PC-9 (cell line): ENCODE measurements at regions not wholly inside any gene's neighbourhood (a gene's known extent, or its start where the extent isn't known, plus 50 kb on each side); places are given as distances from the start of the nearest gene placed in this dataset.

Experiments used
- BruUV-seq: library from RNA; stranded (reverse); fragments of 400-500 nt; replicated peaks from 2 replicates; lab custom pipeline; 2021; lab: Mats Ljungman, UMichigan
- CTCF ChIA-PET: fragments of 300-600 bp; sonication (Branson Sonifier 250); formaldehyde crosslinking; loops from one replicate; lab custom pipeline; 2022; ENCODE audit warnings: antibody characterized with exemption; lab: Charles Lee
- POLR2A ChIA-PET: fragments of 300-600 bp; sonication (Branson Sonifier 250); formaldehyde crosslinking; loops from one replicate; lab custom pipeline; 2022; ENCODE audit warnings: antibody characterized with exemption; ENCODE audit not compliant: unreplicated experiment; lab: Charles Lee
- DNase-seq, 2 experiments: peaks; one replicate each; pipeline versions ENCODE4 v3.0.0 to v3.0.0-alpha.2; 2015 to 2022; ENCODE audit warnings: mixed read lengths in 1 of 2
- H2AFZ ChIP-seq: fragments of 200-600 bp; sonication (generic); 2 replicates; pipeline ENCODE4 v1.8.1; 2017; ENCODE audit warnings: antibody characterized with exemption
- H3F3A ChIP-seq: fragments of 200-600 bp; sonication (generic); 2 replicates; pipeline ENCODE4 v1.8.1; 2017; ENCODE audit warnings: antibody characterized with exemption, mild to moderate bottlenecking, low read depth; ENCODE audit not compliant: insufficient read depth
- H3K27ac ChIP-seq: fragments of 200-600 bp; sonication (generic); 2 replicates; pipeline ENCODE4 v1.6.1; 2016; ENCODE audit warnings: mixed run types
- H3K27me3 ChIP-seq: fragments of 200-600 bp; sonication (generic); 2 replicates; pipeline ENCODE4 v1.6.1; 2016; ENCODE audit warnings: low read depth, mixed run types; ENCODE audit not compliant: insufficient read depth
- H3K36me3 ChIP-seq: fragments of 200-600 bp; sonication (generic); 2 replicates; pipeline ENCODE4 v1.6.1; 2016; ENCODE audit warnings: low read depth, mixed run types
- H3K4me1 ChIP-seq: fragments of 200-600 bp; sonication (generic); replicated peaks from 2 replicates; pipeline ENCODE4 v1.6.1; 2016; ENCODE audit warnings: mixed run types; ENCODE audit not compliant: insufficient read depth
- H3K4me2 ChIP-seq: fragments of 200-600 bp; sonication (generic); 2 replicates; pipeline ENCODE4 v1.6.1; 2017; ENCODE audit warnings: mixed run types
- H3K4me3 ChIP-seq: fragments of 200-600 bp; sonication (generic); 2 replicates; pipeline ENCODE4 v1.6.1; 2016; ENCODE audit warnings: mixed run types
- H3K79me2 ChIP-seq: fragments of 200-600 bp; sonication (generic); 2 replicates; pipeline ENCODE4 v1.6.1; 2017; ENCODE audit warnings: low read depth, mixed run types
- H3K9me2 ChIP-seq: fragments of 200-600 bp; sonication (generic); 2 replicates; pipeline ENCODE4 v1.8.1; 2017; ENCODE audit warnings: mild to moderate bottlenecking; ENCODE audit not compliant: insufficient read depth
- H3K9me3 ChIP-seq: fragments of 200-600 bp; sonication (generic); 2 replicates; pipeline ENCODE4 v1.8.1; 2016; ENCODE audit warnings: low read depth; ENCODE audit not compliant: insufficient read depth
- H4K20me1 ChIP-seq: fragments of 200-600 bp; sonication (generic); 2 replicates; pipeline ENCODE4 v1.8.1; 2017; ENCODE audit not compliant: insufficient read depth
- EZH2 ChIP-seq: fragments of 200-600 bp; sonication (generic); IDR thresholded peaks from 2 replicates; pipeline ENCODE4 v1.8.0; 2017; ENCODE audit warnings: antibody characterized with exemption, low read depth
- intact Hi-C: fragments of 100-400 bp; cut with micrococcal nuclease; formaldehyde crosslinking; loops from one replicate; pipeline ENCODE4 v1.10.0; 2022; ENCODE audit not compliant: unreplicated experiment
- TF ChIP-seq, protein P1 (sequence below): fragments of 200-600 bp; sonication (generic); conservative IDR thresholded peaks from 2 replicates; pipeline ENCODE4 v1.6.1; 2017; ENCODE audit warnings: mixed run types, antibody characterized with exemption, mild to moderate bottlenecking, moderate library complexity

DNA sequence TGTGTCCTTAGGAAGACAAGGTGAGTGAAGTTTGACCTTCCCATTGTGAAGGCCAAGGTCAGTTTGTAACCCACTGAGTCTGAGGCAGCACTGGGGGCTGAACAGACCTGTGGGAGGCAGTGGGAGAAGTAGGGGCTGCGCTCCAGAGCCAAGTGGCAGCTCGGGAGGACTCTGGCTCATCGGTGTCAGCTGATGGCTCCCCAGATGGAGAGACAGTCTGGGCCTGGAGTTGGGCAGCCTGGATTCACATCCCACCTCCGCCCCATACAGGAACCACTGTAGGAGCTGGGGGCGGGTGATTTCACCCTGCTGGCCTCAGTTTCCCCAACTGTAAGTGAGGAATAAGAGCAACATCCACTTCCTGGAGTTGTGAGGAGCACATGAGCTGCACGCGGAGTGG is 128.4 kb downstream of the FOXL1 start:
- intact Hi-C loops, result no loop called here
- CTCF ChIA-PET, result no interaction called here

GRCh38 chr16:86707171-86707570 is 128.8 kb downstream of the FOXL1 start:
- no peaks in the 10 kb centered on the region for H3K36me3 ChIP-seq
- no peak overlapping the region for H3K4me3 ChIP-seq
- intact Hi-C loops, result no loop called here
- H4K20me1 ChIP-seq, result no peaks in the 10 kb centered on the region
- H3K27ac ChIP-seq, result no peak overlapping the region
- H3K4me1 ChIP-seq, result no peaks in the 10 kb centered on the region
- H3K79me2 ChIP-seq, result no peaks in the 10 kb centered on the region
- CTCF ChIA-PET, result no interaction called here
- POLR2A ChIA-PET, result no interaction called here
- H2AFZ ChIP-seq, result no peak overlapping the region
- no peaks in the 10 kb centered on the region for H3K9me2 ChIP-seq
- H3K9me3 ChIP-seq, result no peaks in the 10 kb centered on the region
- no peak for TF ChIP-seq EZH2
- TF ChIP-seq, protein P1, sequence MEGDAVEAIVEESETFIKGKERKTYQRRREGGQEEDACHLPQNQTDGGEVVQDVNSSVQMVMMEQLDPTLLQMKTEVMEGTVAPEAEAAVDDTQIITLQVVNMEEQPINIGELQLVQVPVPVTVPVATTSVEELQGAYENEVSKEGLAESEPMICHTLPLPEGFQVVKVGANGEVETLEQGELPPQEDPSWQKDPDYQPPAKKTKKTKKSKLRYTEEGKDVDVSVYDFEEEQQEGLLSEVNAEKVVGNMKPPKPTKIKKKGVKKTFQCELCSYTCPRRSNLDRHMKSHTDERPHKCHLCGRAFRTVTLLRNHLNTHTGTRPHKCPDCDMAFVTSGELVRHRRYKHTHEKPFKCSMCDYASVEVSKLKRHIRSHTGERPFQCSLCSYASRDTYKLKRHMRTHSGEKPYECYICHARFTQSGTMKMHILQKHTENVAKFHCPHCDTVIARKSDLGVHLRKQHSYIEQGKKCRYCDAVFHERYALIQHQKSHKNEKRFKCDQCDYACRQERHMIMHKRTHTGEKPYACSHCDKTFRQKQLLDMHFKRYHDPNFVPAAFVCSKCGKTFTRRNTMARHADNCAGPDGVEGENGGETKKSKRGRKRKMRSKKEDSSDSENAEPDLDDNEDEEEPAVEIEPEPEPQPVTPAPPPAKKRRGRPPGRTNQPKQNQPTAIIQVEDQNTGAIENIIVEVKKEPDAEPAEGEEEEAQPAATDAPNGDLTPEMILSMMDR, result no peak
- no peaks in the 10 kb centered on the region for H3F3A ChIP-seq
- no peak overlapping the region for H3K4me2 ChIP-seq
- peaks cover 80% of the 10 kb centered on the region for H3K27me3 ChIP-seq
- no peak for DNase-seq
- no TSS peak for BruUV-seq

More for the DNA sequence above, 128.4 kb downstream of the FOXL1 start:
- BruUV-seq, result no TSS peak
- H3F3A ChIP-seq, result no peaks in the 10 kb centered on the region
- no peak overlapping the region for H3K4me3 ChIP-seq
- TF ChIP-seq, protein P1, result no peak
- TF ChIP-seq EZH2, result no peak
- no peak overlapping the region for H3K27ac ChIP-seq
- H3K4me2 ChIP-seq, result no peak overlapping the region
- H3K9me3 ChIP-seq, result no peaks in the 10 kb centered on the region
- no peak for DNase-seq
- POLR2A ChIA-PET, result no interaction called here
- H3K9me2 ChIP-seq, result no peaks in the 10 kb centered on the region
- H2AFZ ChIP-seq, result no peak overlapping the region
- H4K20me1 ChIP-seq, result no peaks in the 10 kb centered on the region
- H3K79me2 ChIP-seq, result no peaks in the 10 kb centered on the region
- peaks cover 80% of the 10 kb centered on the region for H3K27me3 ChIP-seq
- H3K4me1 ChIP-seq, result no peaks in the 10 kb centered on the region
- H3K36me3 ChIP-seq, result no peaks in the 10 kb centered on the region

DNA sequence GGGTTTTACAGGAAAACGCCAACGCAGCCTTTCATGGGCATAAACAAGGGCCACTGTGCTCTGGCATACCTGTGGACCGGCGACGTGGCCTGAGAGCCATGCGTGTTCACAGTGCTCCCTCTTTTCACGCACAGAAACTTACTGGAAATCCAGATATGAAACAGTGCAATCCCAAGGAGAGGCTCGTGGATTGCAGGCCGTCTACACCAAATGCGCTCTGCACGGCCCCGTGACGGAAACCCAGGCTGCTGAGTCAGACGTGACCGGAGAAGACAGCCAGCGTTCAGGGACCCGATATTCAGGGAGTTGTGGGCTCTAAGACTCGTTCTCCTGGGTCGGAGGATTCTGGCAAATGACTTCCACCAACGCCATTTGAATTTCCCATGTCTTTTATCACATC is 129.2 kb downstream of the FOXL1 start:
- H3K4me3 ChIP-seq, result no peak overlapping the region
- no peaks in the 10 kb centered on the region for H3K9me3 ChIP-seq
- no peak overlapping the region for H3K27ac ChIP-seq
- no peaks in the 10 kb centered on the region for H3K36me3 ChIP-seq
- H2AFZ ChIP-seq, result no peak overlapping the region
- H3K9me2 ChIP-seq, result no peaks in the 10 kb centered on the region
- no peaks in the 10 kb centered on the region for H3K4me1 ChIP-seq
- no peak for TF ChIP-seq EZH2
- TF ChIP-seq, protein P1, result no peak
- intact Hi-C loops, result no loop called here
- no peaks in the 10 kb centered on the region for H3K79me2 ChIP-seq
- no peak overlapping the region for H3K4me2 ChIP-seq
- BruUV-seq, result no TSS peak
- H3K27me3 ChIP-seq, result peaks cover 83% of the 10 kb centered on the region
- ChIA-PET POLR2A (no interaction called here), CTCF (no interaction called here)
- DNase-seq, result no peak
- H4K20me1 ChIP-seq, result no peaks in the 10 kb centered on the region
- H3F3A ChIP-seq, result no peaks in the 10 kb centered on the region
